Lower leg skin (tissue), 4 donors: ENCODE measurements at regions not wholly inside any gene's neighbourhood (a gene's known extent, or its start where the extent isn't known, plus 50 kb on each side); places are given as distances from the start of the nearest gene placed in this dataset.

Experiments used
- DNase-seq, 2 donors: peaks; one replicate each; pipeline ENCODE4 v3.0.0-alpha.2; 2019; ENCODE audit warnings: low spot score in 2 of 2
- H3K4me3 ChIP-seq: fragments of 200-600 bp; sonication (generic); 2 replicates; pipeline ENCODE4 v1.5.1; 2017; ENCODE audit warnings: mild to moderate bottlenecking, low read depth; ENCODE audit not compliant: poor library complexity, severe bottlenecking
- POLR2A ChIP-seq, 2 donors: fragments of 450-650 bp; IDR thresholded peaks; one replicate each; pipeline ENCODE4 v1.6.1; 2016 to 2017; ENCODE audit warnings: antibody characterized with exemption in 2 of 2, mild to moderate bottlenecking in 1 of 2, moderate library complexity in 1 of 2
- WGBS, 2 donors: methylation state at CpG; one replicate each; pipeline ENCODE4 v1.1.5; 2018; 5-methylcytosine and 5-hydroxymethylcytosine counted together
- intact Hi-C: fragments of 100-400 bp; cut with DNase I; formaldehyde crosslinking; loops from one replicate; pipeline ENCODE4 v1.15.0; 2023; ENCODE audit warnings: low total_unique reads
- TF ChIP-seq, protein P1 (sequence below), 3 donors: fragments of 450-650 bp; IDR thresholded peaks; one replicate each; pipeline ENCODE4 v1.5.1; 2016; ENCODE audit warnings: antibody characterized with exemption in 3 of 3, mild to moderate bottlenecking in 3 of 3, moderate library complexity in 2 of 3

DNA sequence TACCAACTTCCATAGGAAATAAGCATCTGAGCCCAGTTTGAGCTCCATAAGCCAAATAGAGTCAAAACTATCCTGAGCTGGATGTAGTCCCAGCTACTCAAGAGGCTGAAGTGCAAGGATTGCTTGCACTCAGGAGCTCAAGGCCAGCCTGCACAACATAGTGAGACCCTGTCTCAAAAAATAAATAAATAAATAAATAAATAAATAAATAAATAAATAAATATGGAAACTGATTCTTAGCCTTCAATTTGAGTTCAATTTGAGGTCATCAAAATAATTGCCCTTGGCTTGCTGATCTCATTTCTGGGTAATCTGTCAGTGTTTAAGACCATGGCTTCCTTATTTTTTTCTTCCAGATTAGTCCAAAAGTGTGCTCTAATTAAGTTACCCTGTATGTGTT, 184.9 kb upstream of the CDH20 start:
- DNase-seq = no peak
- intact Hi-C loops = no loop called here
- TF ChIP-seq, protein P1, sequence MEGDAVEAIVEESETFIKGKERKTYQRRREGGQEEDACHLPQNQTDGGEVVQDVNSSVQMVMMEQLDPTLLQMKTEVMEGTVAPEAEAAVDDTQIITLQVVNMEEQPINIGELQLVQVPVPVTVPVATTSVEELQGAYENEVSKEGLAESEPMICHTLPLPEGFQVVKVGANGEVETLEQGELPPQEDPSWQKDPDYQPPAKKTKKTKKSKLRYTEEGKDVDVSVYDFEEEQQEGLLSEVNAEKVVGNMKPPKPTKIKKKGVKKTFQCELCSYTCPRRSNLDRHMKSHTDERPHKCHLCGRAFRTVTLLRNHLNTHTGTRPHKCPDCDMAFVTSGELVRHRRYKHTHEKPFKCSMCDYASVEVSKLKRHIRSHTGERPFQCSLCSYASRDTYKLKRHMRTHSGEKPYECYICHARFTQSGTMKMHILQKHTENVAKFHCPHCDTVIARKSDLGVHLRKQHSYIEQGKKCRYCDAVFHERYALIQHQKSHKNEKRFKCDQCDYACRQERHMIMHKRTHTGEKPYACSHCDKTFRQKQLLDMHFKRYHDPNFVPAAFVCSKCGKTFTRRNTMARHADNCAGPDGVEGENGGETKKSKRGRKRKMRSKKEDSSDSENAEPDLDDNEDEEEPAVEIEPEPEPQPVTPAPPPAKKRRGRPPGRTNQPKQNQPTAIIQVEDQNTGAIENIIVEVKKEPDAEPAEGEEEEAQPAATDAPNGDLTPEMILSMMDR (IDR thresholded peaks at IDR 0.05) = no peak
- no peak for TF ChIP-seq POLR2A (IDR thresholded peaks at IDR 0.05)
- H3K4me3 ChIP-seq = no peak overlapping the region

DNA sequence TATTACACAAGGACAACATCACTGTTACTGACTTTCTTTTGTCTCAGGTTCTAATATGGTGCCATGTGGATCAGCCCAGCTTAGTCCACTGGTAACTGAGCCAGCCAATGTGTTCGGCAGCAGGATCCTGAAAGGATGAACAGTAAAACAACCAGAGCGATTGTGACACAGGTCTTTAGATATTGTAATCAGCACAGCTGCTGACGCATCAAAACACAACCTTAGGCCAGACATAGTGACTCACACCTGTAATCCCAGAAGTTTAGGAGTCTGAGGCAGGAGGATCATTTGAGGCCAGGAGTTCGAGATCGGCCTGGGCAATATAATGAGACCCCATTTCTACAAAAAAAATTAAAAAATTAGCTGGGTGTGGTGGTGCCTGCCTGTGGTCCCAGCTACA, 183.4 kb upstream of the CDH20 start:
- no peak overlapping the region for H3K4me3 ChIP-seq
- intact Hi-C loops = no loop called here
- TF ChIP-seq, protein P1 (IDR thresholded peaks at IDR 0.05) = no peak
- TF ChIP-seq POLR2A (IDR thresholded peaks at IDR 0.05) = no peak
- no peak for DNase-seq
- 82 to 88% methylated on average over 5 of the region's 5 CpGs for WGBS, 2 donors

GRCh38 chr18:61153571-61153970, 179.7 kb upstream of the CDH20 start:
- TF ChIP-seq, protein P1 (IDR thresholded peaks at IDR 0.05) = no peak
- TF ChIP-seq POLR2A (IDR thresholded peaks at IDR 0.05) = no peak
- DNase-seq = no peak
- no peak overlapping the region for H3K4me3 ChIP-seq
- intact Hi-C loops = no loop called here
- 85 to 87% methylated on average over 3 of the region's 3 CpGs for WGBS, 2 donors

DNA sequence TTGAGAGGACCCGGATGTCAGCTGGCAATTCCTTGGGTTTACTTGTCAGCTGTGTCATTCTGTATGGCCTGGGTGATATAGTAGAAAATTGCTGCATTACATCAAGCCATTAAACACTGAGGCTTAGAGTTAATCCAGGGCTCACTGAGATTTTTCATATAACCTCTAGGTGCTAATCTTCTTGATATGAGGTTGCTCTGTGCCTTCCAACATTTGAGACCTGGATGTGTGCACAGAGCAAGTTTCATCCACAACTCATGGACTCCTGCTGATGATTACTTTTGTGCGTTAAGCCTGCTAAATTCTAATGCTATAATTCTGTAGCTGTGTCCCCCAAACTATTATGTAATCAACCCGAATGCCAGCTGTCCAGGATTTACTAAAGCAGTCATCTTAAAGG, 178.4 kb upstream of the CDH20 start:
- no peak for TF ChIP-seq POLR2A (IDR thresholded peaks at IDR 0.05)
- TF ChIP-seq, protein P1 (IDR thresholded peaks at IDR 0.05) = no peak
- no peak for DNase-seq
- WGBS, 2 donors = 83 to 89% methylated on average over 3 of the region's 3 CpGs
- intact Hi-C loops = no loop called here
- no peak overlapping the region for H3K4me3 ChIP-seq

- no peak overlapping the region for H3K4me3 ChIP-seq
- 64 to 69% methylated on average over 3 of the region's 3 CpGs for WGBS, 2 donors
- intact Hi-C loops = no loop called here
- no peak for DNase-seq
- TF ChIP-seq POLR2A (IDR thresholded peaks at IDR 0.05) = no peak
- TF ChIP-seq, protein P1 (IDR thresholded peaks at IDR 0.05) = no peak
Observed at GRCh38 chr18:61155586-61155985, 177.6 kb upstream of the CDH20 start.

GRCh38 chr18:61157451-61157850, 175.8 kb upstream of the CDH20 start:
- TF ChIP-seq, protein P1 (IDR thresholded peaks at IDR 0.05) = no peak
- no peak for TF ChIP-seq POLR2A (IDR thresholded peaks at IDR 0.05)
- intact Hi-C loops = no loop called here
- 92 to 94% methylated on average over 6 of the region's 6 CpGs for WGBS, 2 donors
- H3K4me3 ChIP-seq = no peak overlapping the region
- DNase-seq = no peak
